Frontal cortex (tissue), 3 donors: ENCODE measurements at regions not wholly inside any gene's neighbourhood (a gene's known extent, or its start where the extent isn't known, plus 50 kb on each side); places are given as distances from the start of the nearest gene placed in this dataset.
"Not testable (repeated sequence)": the region's sequence is repeated elsewhere in the genome, so short reads cannot be mapped to it uniquely, and the experiment has no call there.

ENCODE experiments used
- DNase-seq, 2 donors: peaks; one replicate each; pipeline ENCODE4 v3.0.0; 2012; ENCODE audit warnings: low spot score in 2 of 2
- FAIRE-seq: peaks from 2 replicates; lab custom pipeline; 2012; peaks lifted over from hg19 to GRCh38; lab: Jason Lieb, UNC
- donor health status: control.
- donor health status: control.
- donor health status: control.

- FAIRE-seq (no peak), DNase-seq (no peak)
Measured at GRCh38 chr3:198096015-198096414, 136.0 kb downstream of the LMLN start.

GRCh38 chr3:198097048-198097447 is 137.0 kb downstream of the LMLN start:
- FAIRE-seq, result no peak
- DNase-seq, result no peak

- not testable (repeated sequence) for DNase-seq, FAIRE-seq
Measured at GRCh38 chr3:198098661-198099081, 138.7 kb downstream of the LMLN start.

GRCh38 chr3:198103070-198103469 is 143.1 kb downstream of the LMLN start:
- not testable (repeated sequence) for FAIRE-seq, DNase-seq

GRCh38 chr3:198106265-198106664 is 146.2 kb downstream of the LMLN start:
- no peak for DNase-seq
- no peak for FAIRE-seq

- FAIRE-seq (no peak), DNase-seq (no peak)
Measured at GRCh38 chr3:198107840-198108734, 148.1 kb downstream of the LMLN start.

- FAIRE-seq (no peak), DNase-seq (no peak)
Measured at GRCh38 chr3:198109883-198110282, 149.9 kb downstream of the LMLN start.

GRCh38 chr3:198112031-198112430 is 152.0 kb downstream of the LMLN start:
- FAIRE-seq (no peak), DNase-seq (no peak)

- FAIRE-seq (no peak), DNase-seq (peak; percentile 29)
Measured at GRCh38 chr3:198113206-198114053, 153.4 kb downstream of the LMLN start.

GRCh38 chr3:198114516-198114915 is 154.5 kb downstream of the LMLN start:
- not testable (repeated sequence) for FAIRE-seq, DNase-seq

- not testable (repeated sequence) for FAIRE-seq, DNase-seq
Measured at GRCh38 chr3:198122184-198122583, 162.2 kb downstream of the LMLN start.

GRCh38 chr3:198137038-198137835 is 177.2 kb downstream of the LMLN start:
- not testable (repeated sequence) for FAIRE-seq, DNase-seq

- not testable (repeated sequence) for DNase-seq, FAIRE-seq
Measured at GRCh38 chr3:198138205-198138604, 178.2 kb downstream of the LMLN start.

GRCh38 chr3:198139037-198139436 is 179.0 kb downstream of the LMLN start:
- not testable (repeated sequence) for DNase-seq, FAIRE-seq

GRCh38 chr3:198139513-198140167 is 179.6 kb downstream of the LMLN start:
- FAIRE-seq, DNase-seq: not testable (repeated sequence)

GRCh38 chr3:198143300-198144137 is 183.5 kb downstream of the LMLN start:
- not testable (repeated sequence) for DNase-seq, FAIRE-seq

- DNase-seq, FAIRE-seq: not testable (repeated sequence)
Measured at GRCh38 chr3:198145231-198145784, 185.3 kb downstream of the LMLN start.

GRCh38 chr3:198146070-198146469 is 186.1 kb downstream of the LMLN start:
- not testable (repeated sequence) for FAIRE-seq, DNase-seq
